Right cardiac atrium (tissue), 5 donors: ENCODE measurements at regions not wholly inside any gene's neighbourhood (a gene's known extent, or its start where the extent isn't known, plus 50 kb on each side); places are given as distances from the start of the nearest gene placed in this dataset.

ENCODE experiments used
- ATAC-seq, 2 donors: fragments of 200-7000 bp; cut with Tn5 transposase; one replicate each; pipeline versions ENCODE4 v1.8.0 to v1.9.1; 2020; ENCODE audit warnings: moderate library complexity in 2 of 2, mild to moderate bottlenecking in 1 of 2
- DNase-seq, 3 donors: peaks; one replicate each; pipeline ENCODE4 v3.0.0-alpha.2; 2020
- H3K27ac ChIP-seq: one replicate; pipeline ENCODE4 v1.5.1; 2013; ENCODE audit warnings: mild to moderate bottlenecking, low read length, control low read depth, moderate library complexity
- H3K27me3 ChIP-seq: one replicate; pipeline ENCODE4 v1.6.1; 2013; ENCODE audit not compliant: control insufficient read depth, insufficient read depth
- H3K4me1 ChIP-seq: one replicate; pipeline ENCODE4 v1.6.1; 2013; ENCODE audit warnings: low read length; ENCODE audit not compliant: control insufficient read depth, insufficient read depth
- H3K4me3 ChIP-seq: one replicate; pipeline ENCODE4 v1.5.1; 2013; ENCODE audit warnings: low read length, control low read depth
- H3K9me3 ChIP-seq: one replicate; pipeline ENCODE4 v1.6.1; 2013; ENCODE audit warnings: low read length; ENCODE audit not compliant: control insufficient read depth
- WGBS: extraction: QIAGEN DNeasy Blood & Tissue Kit; methylation state at CpG from one replicate; pipeline ENCODE4 v1.1.7; 2013; 5-methylcytosine and 5-hydroxymethylcytosine counted together
- intact Hi-C, 4 donors: fragments of 100-400 bp; cut with DNase I; formaldehyde crosslinking; loops; one replicate each; pipeline versions ENCODE4 v1.11.0 to v1.14.0; 2022 to 2023
- donor health status: healthy with polysubstance abuse.
- donor health status: DM: no; HTN: yes; CAD: no.
- donor health status: DM: no; HTN: no; CAD: no.
- donor health status: DM: no; HTN: yes; CAD: no; lungs with severe emphysema.
- donor health status: DM: yes; HTN: yes; CAD: no.

GRCh38 chr5:147055850-147056566, 177.5 kb upstream of the PPP2R2B start:
- peaks cover 4% of the 10 kb centered on the region for H3K27me3 ChIP-seq
- intact Hi-C loops: no loop called here
- H3K27ac ChIP-seq: no peak overlapping the region
- ATAC-seq (no peak), DNase-seq (no peak)
- no peak overlapping the region for H3K4me3 ChIP-seq
- 35% methylated on average over 9 of the region's 9 CpGs for WGBS
- no peaks in the 10 kb centered on the region for H3K4me1 ChIP-seq
- no peaks in the 10 kb centered on the region for H3K9me3 ChIP-seq

GRCh38 chr5:147057051-147057450, 177.8 kb upstream of the STK32A start:
- Histone ChIP-seq H3K4me3 (no peak overlapping the region), H3K9me3 (no peaks in the 10 kb centered on the region), H3K27me3 (peaks cover 4% of the 10 kb centered on the region), H3K4me1 (no peaks in the 10 kb centered on the region), H3K27ac (no peak overlapping the region)
- intact Hi-C loops: no loop called here
- no peak for DNase-seq
- 76% methylated on average over 1 of the region's 1 CpG for WGBS
- ATAC-seq: no peak

GRCh38 chr5:147061431-147061830, 173.4 kb upstream of the STK32A start:
- Histone ChIP-seq H3K4me1 (no peaks in the 10 kb centered on the region), H3K27ac (no peak overlapping the region), H3K4me3 (no peak overlapping the region), H3K27me3 (peaks cover 4% of the 10 kb centered on the region), H3K9me3 (no peaks in the 10 kb centered on the region)
- intact Hi-C loops: no loop called here
- DNase-seq (no peak), ATAC-seq (no peak)
- 45% methylated on average over 4 of the region's 4 CpGs for WGBS

GRCh38 chr5:147062427-147062826, 172.4 kb upstream of the STK32A start:
- Histone ChIP-seq H3K4me1 (no peaks in the 10 kb centered on the region), H3K4me3 (no peak overlapping the region), H3K27ac (no peak overlapping the region), H3K27me3 (peaks cover 4% of the 10 kb centered on the region), H3K9me3 (no peaks in the 10 kb centered on the region)
- intact Hi-C loops: no loop called here
- no peak for ATAC-seq
- no peak for DNase-seq
- WGBS: 79% methylated on average over 4 of the region's 4 CpGs

- no peak overlapping the region for H3K4me3 ChIP-seq
- H3K4me1 ChIP-seq: no peaks in the 10 kb centered on the region
- WGBS: 81% methylated on average over 2 of the region's 2 CpGs
- peaks cover under 1% of the 10 kb centered on the region for H3K27me3 ChIP-seq
- no peak for DNase-seq
- intact Hi-C loops: no loop called here
- H3K27ac ChIP-seq: no peak overlapping the region
- no peak for ATAC-seq
- no peaks in the 10 kb centered on the region for H3K9me3 ChIP-seq
Measured at GRCh38 chr5:147063943-147064342, 170.9 kb upstream of the STK32A start.

- no peaks in the 10 kb centered on the region for H3K9me3 ChIP-seq
- DNase-seq: no peak
- WGBS: 72% methylated on average over 1 of the region's 1 CpG
Measured at GRCh38 chr5:147065071-147065470, 169.8 kb upstream of the STK32A start.

GRCh38 chr5:147068998-147069397, 165.8 kb upstream of the STK32A start:
- Histone ChIP-seq H3K27ac (no peak overlapping the region), H3K9me3 (no peaks in the 10 kb centered on the region), H3K4me1 (no peaks in the 10 kb centered on the region), H3K27me3 (no peaks in the 10 kb centered on the region), H3K4me3 (no peak overlapping the region)
- 90% methylated on average over 4 of the region's 4 CpGs for WGBS
- no peak for DNase-seq
- intact Hi-C loops: no loop called here
- ATAC-seq: no peak

More at GRCh38 chr5:147065071-147065470, 169.8 kb upstream of the STK32A start:
- ATAC-seq: no peak
- H3K4me1 ChIP-seq: no peaks in the 10 kb centered on the region
- intact Hi-C loops: no loop called here
- H3K4me3 ChIP-seq: no peak overlapping the region
- H3K27ac ChIP-seq: no peak overlapping the region
- H3K27me3 ChIP-seq: no peaks in the 10 kb centered on the region

- Histone ChIP-seq H3K27me3 (no peaks in the 10 kb centered on the region), H3K4me1 (no peaks in the 10 kb centered on the region), H3K9me3 (no peaks in the 10 kb centered on the region), H3K27ac (no peak overlapping the region), H3K4me3 (no peak overlapping the region)
- intact Hi-C loops: no loop called here
- DNase-seq (no peak), ATAC-seq (no peak)
- 55% methylated on average over 2 of the region's 2 CpGs for WGBS
Measured at GRCh38 chr5:147072622-147073021, 162.2 kb upstream of the STK32A start.

GRCh38 chr5:147073098-147073497, 161.7 kb upstream of the STK32A start:
- Histone ChIP-seq H3K27ac (no peak overlapping the region), H3K27me3 (no peaks in the 10 kb centered on the region), H3K4me3 (no peak overlapping the region), H3K4me1 (no peaks in the 10 kb centered on the region), H3K9me3 (no peaks in the 10 kb centered on the region)
- intact Hi-C loops: no loop called here
- no peak for DNase-seq
- ATAC-seq: no peak
- WGBS: 85% methylated on average over 3 of the region's 3 CpGs

- intact Hi-C loops: no loop called here
- H3K4me1 ChIP-seq: no peaks in the 10 kb centered on the region
- no peak for ATAC-seq
- WGBS: 49% methylated on average over 1 of the region's 1 CpG
- DNase-seq: no peak
- H3K9me3 ChIP-seq: no peaks in the 10 kb centered on the region
- H3K4me3 ChIP-seq: no peak overlapping the region
- H3K27me3 ChIP-seq: no peaks in the 10 kb centered on the region
- H3K27ac ChIP-seq: no peak overlapping the region
Measured at GRCh38 chr5:147075187-147075586, 159.6 kb upstream of the STK32A start.

- Histone ChIP-seq H3K4me3 (no peak overlapping the region), H3K9me3 (no peaks in the 10 kb centered on the region), H3K27ac (no peak overlapping the region), H3K27me3 (no peaks in the 10 kb centered on the region), H3K4me1 (peaks cover 2% of the 10 kb centered on the region)
- no peak for ATAC-seq
- intact Hi-C loops: no loop called here
- no peak for DNase-seq
- 83% methylated on average over 3 of the region's 3 CpGs for WGBS
Measured at GRCh38 chr5:147080391-147080790, 154.4 kb upstream of the STK32A start.

GRCh38 chr5:147081311-147081764, 153.5 kb upstream of the STK32A start:
- Histone ChIP-seq H3K27ac (no peak overlapping the region), H3K4me1 (peaks cover 2% of the 10 kb centered on the region), H3K9me3 (no peaks in the 10 kb centered on the region), H3K4me3 (no peak overlapping the region), H3K27me3 (no peaks in the 10 kb centered on the region)
- ATAC-seq (peak; percentile 47 to 63), DNase-seq (peak in 2 of 3 donors; percentile 16 to 38)
- intact Hi-C loops: no loop called here
- WGBS: 42% methylated on average over 8 of the region's 8 CpGs
